GM12878 (cell line): ENCODE measurements at regions not wholly inside any gene's neighbourhood (a gene's known extent, or its start where the extent isn't known, plus 50 kb on each side); places are given as distances from the start of the nearest gene placed in this dataset.

Source experiments
- EZH2 ChIP-seq: IDR thresholded peaks from 2 replicates; pipeline ENCODE4 v1.6.1; 2012; ENCODE audit warnings: low read depth, mild to moderate bottlenecking, control low read depth, inconsistent platforms, low read length, borderline replicate concordance; ENCODE audit not compliant: control insufficient read depth
- HDAC2 ChIP-seq: fragments of 200-600 bp; sonication (generic); IDR thresholded peaks from 2 replicates; pipeline ENCODE4 v1.6.1; 2017
- MXI1 ChIP-seq: fragments of 150-350 bp; IDR thresholded peaks from 2 replicates; pipeline ENCODE4 v1.6.1; 2011; ENCODE audit warnings: low read depth, mild to moderate bottlenecking, inconsistent platforms, low read length, improper control_type of control experiment
- TF ChIP-seq, protein P1 (sequence below), 3 experiments: IDR thresholded peaks in 2 of 3; conservative IDR thresholded peaks in 1 of 3; 2 replicates each; pipeline ENCODE4 v1.5.1; 2011; ENCODE audit warnings: low read depth in 3 of 3, low read length in 3 of 3, mild to moderate bottlenecking in 3 of 3, control low read depth in 2 of 3, moderate library complexity in 2 of 3, inconsistent platforms in 1 of 3, mixed read lengths in 1 of 3; ENCODE audit not compliant: control insufficient read depth in 2 of 3, insufficient read depth in 1 of 3; ENCODE audit errors: extremely low read depth in 1 of 3
- TF ChIP-seq, protein P2 (sequence below): IDR thresholded peaks from 2 replicates; pipeline ENCODE4 v1.6.1; 2012; ENCODE audit warnings: low read depth, low read length, improper control_type of control experiment

DNA sequence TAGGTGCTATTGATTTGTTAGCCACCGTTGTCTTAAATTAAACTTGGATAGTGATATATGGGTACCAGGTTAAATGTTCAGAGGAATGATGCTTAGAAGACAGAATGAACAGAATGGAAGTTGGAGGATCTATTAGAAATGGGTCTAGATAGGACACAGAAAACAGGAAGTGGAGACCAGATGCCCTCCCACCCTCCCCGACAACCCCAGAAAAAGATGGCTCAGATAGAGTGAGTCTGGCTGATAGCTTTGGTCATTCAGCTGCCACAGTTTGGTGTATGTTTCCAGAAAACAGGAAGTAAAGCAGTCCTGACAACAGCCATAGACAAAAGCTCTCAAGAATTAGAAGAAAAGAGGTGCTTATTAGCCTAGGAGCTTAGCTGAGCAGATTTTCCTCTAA is 71.5 kb upstream of the DSG1 start:
- TF ChIP-seq EZH2 (no peak), HDAC2 (no peak), MXI1 (no peak)
- TF ChIP-seq, protein P1, sequence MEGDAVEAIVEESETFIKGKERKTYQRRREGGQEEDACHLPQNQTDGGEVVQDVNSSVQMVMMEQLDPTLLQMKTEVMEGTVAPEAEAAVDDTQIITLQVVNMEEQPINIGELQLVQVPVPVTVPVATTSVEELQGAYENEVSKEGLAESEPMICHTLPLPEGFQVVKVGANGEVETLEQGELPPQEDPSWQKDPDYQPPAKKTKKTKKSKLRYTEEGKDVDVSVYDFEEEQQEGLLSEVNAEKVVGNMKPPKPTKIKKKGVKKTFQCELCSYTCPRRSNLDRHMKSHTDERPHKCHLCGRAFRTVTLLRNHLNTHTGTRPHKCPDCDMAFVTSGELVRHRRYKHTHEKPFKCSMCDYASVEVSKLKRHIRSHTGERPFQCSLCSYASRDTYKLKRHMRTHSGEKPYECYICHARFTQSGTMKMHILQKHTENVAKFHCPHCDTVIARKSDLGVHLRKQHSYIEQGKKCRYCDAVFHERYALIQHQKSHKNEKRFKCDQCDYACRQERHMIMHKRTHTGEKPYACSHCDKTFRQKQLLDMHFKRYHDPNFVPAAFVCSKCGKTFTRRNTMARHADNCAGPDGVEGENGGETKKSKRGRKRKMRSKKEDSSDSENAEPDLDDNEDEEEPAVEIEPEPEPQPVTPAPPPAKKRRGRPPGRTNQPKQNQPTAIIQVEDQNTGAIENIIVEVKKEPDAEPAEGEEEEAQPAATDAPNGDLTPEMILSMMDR (IDR thresholded peaks at IDR 0.05 in 2 of 3, conservative IDR thresholded peaks at IDR 0.05 in 1 of 3; ENCODE audit: control insufficient read depth in 2 of 3, extremely low read depth in 1 of 3, insufficient read depth in 1 of 3, low read depth in 3 of 3, low read length in 3 of 3), result no peak
- TF ChIP-seq, protein P2, sequence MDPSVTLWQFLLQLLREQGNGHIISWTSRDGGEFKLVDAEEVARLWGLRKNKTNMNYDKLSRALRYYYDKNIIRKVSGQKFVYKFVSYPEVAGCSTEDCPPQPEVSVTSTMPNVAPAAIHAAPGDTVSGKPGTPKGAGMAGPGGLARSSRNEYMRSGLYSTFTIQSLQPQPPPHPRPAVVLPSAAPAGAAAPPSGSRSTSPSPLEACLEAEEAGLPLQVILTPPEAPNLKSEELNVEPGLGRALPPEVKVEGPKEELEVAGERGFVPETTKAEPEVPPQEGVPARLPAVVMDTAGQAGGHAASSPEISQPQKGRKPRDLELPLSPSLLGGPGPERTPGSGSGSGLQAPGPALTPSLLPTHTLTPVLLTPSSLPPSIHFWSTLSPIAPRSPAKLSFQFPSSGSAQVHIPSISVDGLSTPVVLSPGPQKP, result no peak
